ENCODE measurements at regions not wholly inside any gene's neighbourhood (a gene's known extent, or its start where the extent isn't known, plus 50 kb on each side); places are given as distances from the start of the nearest gene placed in this dataset.

GRCh38 chr14:100469632-100470522 lies 117.3 kb downstream of the BEGAIN start:
- DNase-seq: no peak

GRCh38 chr14:100470523-100470897 lies 116.7 kb downstream of the BEGAIN start:
- DNase-seq: no peak

DNA sequence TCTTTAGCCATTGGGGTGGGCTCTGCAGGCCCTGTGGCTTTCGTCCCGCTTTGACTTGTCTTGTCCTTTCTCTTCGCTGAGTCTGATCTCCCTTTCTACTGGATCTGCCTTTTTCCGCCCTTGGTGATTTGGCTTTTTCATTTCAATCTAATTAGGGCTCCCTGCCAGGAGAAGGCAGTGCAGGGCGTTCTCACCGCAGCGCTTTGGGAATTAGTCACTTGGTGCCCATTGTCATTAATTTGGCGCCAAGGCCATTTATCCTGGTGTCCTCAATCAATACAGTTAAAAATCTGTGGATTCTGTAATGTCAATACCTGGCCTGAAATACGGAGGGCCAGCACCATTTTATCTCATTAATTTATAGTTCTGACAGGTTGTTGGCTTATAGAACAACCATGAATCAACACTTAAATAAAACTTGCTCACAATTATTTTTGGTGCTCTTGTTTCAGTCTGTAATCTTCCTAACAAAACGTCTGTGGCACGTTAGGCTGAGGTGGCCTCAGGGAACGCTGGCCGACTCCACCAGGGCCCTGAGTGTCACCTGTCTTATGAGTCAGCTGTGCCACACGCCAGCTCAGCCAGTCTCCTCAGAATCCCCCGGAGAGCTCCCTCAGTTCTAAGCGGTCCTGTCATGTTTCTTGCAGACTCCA lies 115.7 kb downstream of the BEGAIN start:
- peak; percentile 80 to 95 for DNase-seq

DNA sequence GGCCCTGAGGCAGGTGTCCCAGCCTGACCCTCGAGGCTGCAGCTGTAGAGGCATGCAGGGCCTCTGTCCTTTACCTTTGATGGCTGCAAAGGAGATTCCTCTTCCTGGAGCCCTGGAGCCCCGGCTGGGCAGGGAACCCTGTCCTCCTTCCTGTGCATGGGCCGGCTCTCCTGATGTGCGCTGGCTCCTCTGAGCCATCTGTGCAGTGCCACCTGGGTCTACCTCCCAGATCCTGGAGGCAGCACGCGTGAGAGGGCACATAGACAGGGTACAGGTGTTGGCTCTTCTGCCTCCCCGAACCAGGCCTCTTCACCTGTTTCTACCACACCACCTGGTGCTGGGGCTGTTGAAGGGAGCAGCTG lies 115.1 kb downstream of the BEGAIN start:
- peak; percentile 79 to 95 for DNase-seq

GRCh38 chr14:100472491-100472890 lies 114.7 kb downstream of the BEGAIN start:
- no peak for DNase-seq

DNA sequence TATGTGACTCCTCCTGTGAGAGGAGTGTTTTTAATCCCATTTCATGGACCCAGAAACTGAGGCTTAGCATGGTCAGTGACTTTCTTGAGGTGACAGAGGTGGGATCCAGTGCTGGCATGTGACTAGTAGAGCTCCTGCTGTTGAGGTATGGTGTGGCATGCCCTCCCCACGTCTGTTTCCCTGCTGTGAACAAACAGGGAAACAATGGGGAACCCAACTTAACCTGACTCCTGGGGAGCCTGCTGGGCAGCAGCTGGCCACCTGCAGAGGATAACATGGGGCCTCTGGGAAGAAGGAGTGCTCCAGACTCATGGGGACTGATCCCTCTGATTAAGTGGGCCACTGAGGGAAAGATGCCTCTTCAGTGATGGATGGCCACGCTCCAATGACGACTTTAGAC lies 114.0 kb downstream of the BEGAIN start:
- DNase-seq: peak in 1 of 2 experiments; percentile 34

- DNase-seq: peak; percentile 11 to 68
Measured at GRCh38 chr14:100474196-100474595, 113.0 kb downstream of the BEGAIN start.

- DNase-seq: no peak
Measured at GRCh38 chr14:100475268-100475667, 111.9 kb downstream of the BEGAIN start.

DNA sequence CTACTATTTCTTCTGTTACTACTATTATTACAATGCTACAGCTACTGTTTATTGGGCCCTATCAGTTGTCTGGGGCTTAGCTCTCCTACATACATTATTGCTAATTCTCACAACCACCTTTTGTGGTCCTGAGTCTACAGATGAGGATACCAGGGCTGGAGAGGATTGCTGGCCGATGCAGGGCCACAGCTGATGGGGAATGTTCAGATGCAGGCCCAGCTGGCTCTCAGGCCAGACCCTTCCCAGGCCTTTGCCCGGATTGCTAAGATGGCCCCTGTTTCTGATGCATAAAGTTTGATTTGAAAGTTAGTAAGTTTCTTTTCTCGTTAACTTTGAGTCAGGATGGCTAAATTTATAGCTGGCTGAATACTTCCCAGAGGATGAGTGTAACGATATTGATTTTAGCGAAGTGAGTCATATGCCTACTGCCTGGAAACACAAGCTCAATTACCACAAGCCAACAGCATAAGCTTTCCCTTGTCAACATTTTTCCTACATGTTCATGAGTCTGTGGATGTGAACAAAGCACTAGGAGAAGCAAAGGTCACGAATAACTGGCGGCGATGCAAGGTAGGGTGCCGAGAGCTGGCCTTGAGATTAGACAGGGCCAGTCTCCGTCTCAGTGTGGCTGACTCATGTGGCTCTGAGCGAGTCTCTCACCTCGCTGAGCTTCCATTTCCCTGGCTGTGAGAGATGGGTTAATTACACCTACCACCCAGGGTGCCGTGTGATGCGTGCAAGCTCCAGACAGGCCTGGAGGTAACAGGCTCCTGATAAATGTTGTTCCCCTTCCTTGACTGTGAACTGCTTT lies 111.0 kb downstream of the BEGAIN start:
- DNase-seq: peak; percentile 38 to 82

DNA sequence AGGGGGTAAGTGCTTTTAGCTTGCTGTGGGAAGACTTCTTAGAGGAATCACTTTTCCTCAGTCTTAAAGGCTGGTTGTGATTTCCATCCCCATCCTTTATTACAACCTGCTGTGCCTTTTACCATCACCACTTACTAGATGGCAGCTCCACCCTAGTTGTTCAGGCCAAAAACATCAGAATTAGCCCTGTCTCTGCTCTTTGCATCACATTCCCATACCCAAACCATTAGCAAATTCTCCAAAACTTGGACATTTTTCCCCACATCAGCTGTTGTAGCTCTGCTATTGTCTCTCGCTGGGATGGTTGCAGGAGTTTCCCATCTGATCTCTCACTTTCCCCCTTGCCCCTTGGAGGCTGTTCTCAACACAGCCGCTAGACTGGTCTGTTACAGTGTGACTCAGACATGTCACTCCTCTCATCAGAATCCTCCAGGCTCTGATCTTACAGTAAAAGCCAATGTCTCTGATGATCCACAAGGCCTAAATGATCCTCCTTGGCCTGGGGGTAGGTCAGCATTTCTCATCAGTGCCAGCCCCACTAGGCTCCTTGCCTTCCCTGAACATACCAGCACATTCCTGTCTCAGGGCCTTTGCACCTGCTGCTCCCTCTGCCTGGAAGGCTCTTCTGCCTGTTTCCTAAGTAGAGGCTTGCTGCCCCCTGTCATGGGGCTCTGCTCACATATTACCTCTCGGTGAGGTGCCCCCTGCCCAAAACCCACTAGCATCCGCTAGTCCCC lies 102.5 kb downstream of the BEGAIN start:
- DNase-seq: no peak

- peak; percentile 70 to 92 for DNase-seq
Measured at GRCh38 chr14:100486025-100486828, 101.0 kb downstream of the BEGAIN start.

Measured in NCI-H2081 (cell line).